ENCODE measurements at regions not wholly inside any gene's neighbourhood (a gene's known extent, or its start where the extent isn't known, plus 50 kb on each side); places are given as distances from the start of the nearest gene placed in this dataset.

- no peak for FAIRE-seq
- TF ChIP-seq EZH2 (IDR thresholded peaks at IDR 0.05; ENCODE audit: low read length) = no peak
- TF ChIP-seq CTCF (optimal IDR thresholded peaks at IDR 0.05 in 1 of 3, IDR thresholded peaks at IDR 0.05 in 1 of 3, conservative IDR thresholded peaks at IDR 0.05 in 1 of 3; ENCODE audit: extremely low read depth in 1 of 3, insufficient read depth in 2 of 3, low read length in 3 of 3) = no peak
- no peaks in the 10 kb centered on the region for H3K27me3 ChIP-seq (ENCODE audit: control insufficient read depth, extremely low read depth, insufficient read depth, low read length)
- no peak overlapping the region for H3K4me2 ChIP-seq (ENCODE audit: control insufficient read depth, extremely low read depth, insufficient read depth, low read depth, low read length)
- H2AFZ ChIP-seq (ENCODE audit: control insufficient read depth, low read length) = no peak overlapping the region
- no peaks in the 10 kb centered on the region for H3K9me1 ChIP-seq (ENCODE audit: control insufficient read depth, extremely low read depth, insufficient read depth, low read length)
- dilution Hi-C loops (cut with MboI; ENCODE audit: extremely low pct_ligation_motif_present, low sequenced_read_pairs) = no loop called here
- H3K27ac ChIP-seq (ENCODE audit: control insufficient read depth, insufficient read depth, low read length) = no peak overlapping the region
- no peak overlapping the region for H3K9ac ChIP-seq (ENCODE audit: control insufficient read depth, extremely low read depth, insufficient read depth, low read length)
- DNase-seq (ENCODE audit: low read depth, low spot score) = no peak
- no peaks in the 10 kb centered on the region for H3K36me3 ChIP-seq (ENCODE audit: control insufficient read depth in 2 of 2, extremely low read depth in 1 of 2, insufficient read depth in 2 of 2, low read length in 2 of 2)
- no peaks in the 10 kb centered on the region for H3K79me2 ChIP-seq (ENCODE audit: control insufficient read depth, insufficient read depth, low read length)
- no peaks in the 10 kb centered on the region for H3K9me3 ChIP-seq (ENCODE audit: control insufficient read depth, low read depth, low read length)
- H3K4me1 ChIP-seq (ENCODE audit: control insufficient read depth, extremely low read depth, insufficient read depth, low read length) = peaks cover 9% of the 10 kb centered on the region
- H4K20me1 ChIP-seq (ENCODE audit: control insufficient read depth, extremely low read depth, insufficient read depth, low read length) = no peaks in the 10 kb centered on the region
- no peak overlapping the region for H3K4me3 ChIP-seq (ENCODE audit: control insufficient read depth in 2 of 3, extremely low read depth in 1 of 3, insufficient read depth in 2 of 3, low read depth in 1 of 3, low read length in 3 of 3)
Observed at GRCh38 chr12:29004066-29004935, 144.8 kb upstream of the FAR2 start.

- Histone ChIP-seq H3K9ac (ENCODE audit: control insufficient read depth, extremely low read depth, insufficient read depth, low read length) (no peak overlapping the region), H3K4me1 (ENCODE audit: control insufficient read depth, extremely low read depth, insufficient read depth, low read length) (peaks cover 9% of the 10 kb centered on the region), H3K79me2 (ENCODE audit: control insufficient read depth, insufficient read depth, low read length) (no peaks in the 10 kb centered on the region), H3K27ac (ENCODE audit: control insufficient read depth, insufficient read depth, low read length) (no peak overlapping the region), H3K9me1 (ENCODE audit: control insufficient read depth, extremely low read depth, insufficient read depth, low read length) (no peaks in the 10 kb centered on the region), H3K9me3 (ENCODE audit: control insufficient read depth, low read depth, low read length) (no peaks in the 10 kb centered on the region), H3K4me2 (ENCODE audit: control insufficient read depth, extremely low read depth, insufficient read depth, low read depth, low read length) (no peak overlapping the region), H3K4me3 (ENCODE audit: control insufficient read depth in 2 of 3, extremely low read depth in 1 of 3, insufficient read depth in 2 of 3, low read depth in 1 of 3, low read length in 3 of 3) (no peak overlapping the region), H2AFZ (ENCODE audit: control insufficient read depth, low read length) (no peak overlapping the region), H4K20me1 (ENCODE audit: control insufficient read depth, extremely low read depth, insufficient read depth, low read length) (no peaks in the 10 kb centered on the region), H3K27me3 (ENCODE audit: control insufficient read depth, extremely low read depth, insufficient read depth, low read length) (no peaks in the 10 kb centered on the region), H3K36me3 (ENCODE audit: control insufficient read depth in 2 of 2, extremely low read depth in 1 of 2, insufficient read depth in 2 of 2, low read length in 2 of 2) (no peaks in the 10 kb centered on the region)
- no peak for TF ChIP-seq CTCF (optimal IDR thresholded peaks at IDR 0.05 in 1 of 3, IDR thresholded peaks at IDR 0.05 in 1 of 3, conservative IDR thresholded peaks at IDR 0.05 in 1 of 3; ENCODE audit: extremely low read depth in 1 of 3, insufficient read depth in 2 of 3, low read length in 3 of 3)
- TF ChIP-seq EZH2 (IDR thresholded peaks at IDR 0.05; ENCODE audit: low read length) = no peak
- no peak for FAIRE-seq
- dilution Hi-C loops (cut with MboI; ENCODE audit: extremely low pct_ligation_motif_present, low sequenced_read_pairs) = no loop called here
- DNase-seq (ENCODE audit: low read depth, low spot score) = no peak
Observed at GRCh38 chr12:29004936-29005304, 144.2 kb upstream of the FAR2 start.

Data from keratinocyte (primary cell).